ENCODE measurements at regions not wholly inside any gene's neighbourhood (a gene's known extent, or its start where the extent isn't known, plus 50 kb on each side); places are given as distances from the start of the nearest gene placed in this dataset.

DNA sequence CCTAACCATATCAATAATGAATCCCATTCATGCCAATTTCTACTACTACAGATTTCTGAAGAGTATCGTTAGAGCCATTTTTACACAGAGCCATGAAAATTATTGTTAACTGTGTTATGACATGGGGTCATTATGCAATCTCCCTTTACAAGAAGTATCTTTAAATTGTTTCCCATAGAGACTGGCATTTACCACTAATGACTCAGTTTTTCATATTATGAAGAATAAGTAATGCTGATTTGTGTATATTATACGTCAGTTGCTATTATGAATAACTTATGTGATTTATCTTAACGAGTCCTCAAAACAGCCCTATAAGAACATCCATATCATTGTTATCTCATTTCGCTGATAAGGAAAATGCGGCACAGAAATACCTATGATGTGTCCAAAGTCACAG is 173.8 kb downstream of the KCNJ2 start:
- TF ChIP-seq CTCF (IDR thresholded peaks at IDR 0.05) (no peak), POLR2A (IDR thresholded peaks at IDR 0.05) (no peak), POLR2AphosphoS5 (IDR thresholded peaks at IDR 0.05) (no peak)
